Activated CD4-positive, alpha-beta T cell treated with anti-CD3 and anti-CD28 coated beads, Interleukin-2, amount 10 ng/mL, durations not matched to agents 24 days and 14 days (primary cell): ENCODE measurements at regions not wholly inside any gene's neighbourhood (a gene's known extent, or its start where the extent isn't known, plus 50 kb on each side); places are given as distances from the start of the nearest gene placed in this dataset.
A peak's percentile ranks its signal among the peaks of the same experiment; 100 is the strongest.
"Not testable (repeated sequence)": the region's sequence is repeated elsewhere in the genome, so short reads cannot be mapped to it uniquely, and the experiment has no call there.

Source experiments
- DNase-seq: peaks from one replicate; pipeline ENCODE4 v3.0.0; 2022
- H3K27ac Mint-ChIP-seq: one replicate; pipeline ENCODE4 v1.8.0; 2022; ENCODE audit warnings: mild to moderate bottlenecking, mixed read lengths
- H3K27me3 Mint-ChIP-seq: one replicate; pipeline ENCODE4 v1.8.0; 2022; ENCODE audit warnings: mixed read lengths
- H3K36me3 Mint-ChIP-seq: one replicate; pipeline ENCODE4 v1.8.0; 2022; ENCODE audit warnings: low read depth, mild to moderate bottlenecking, mixed read lengths
- H3K4me1 Mint-ChIP-seq: one replicate; pipeline ENCODE4 v1.8.0; 2021; ENCODE audit warnings: mixed read lengths
- H3K4me3 Mint-ChIP-seq: one replicate; pipeline ENCODE4 v1.8.0; 2022; ENCODE audit warnings: mild to moderate bottlenecking, moderate library complexity, mixed read lengths
- H3K9me3 Mint-ChIP-seq: one replicate; pipeline ENCODE4 v1.8.0; 2021; ENCODE audit warnings: mixed read lengths
- intact Hi-C: fragments of 100-400 bp; cut with micrococcal nuclease; formaldehyde crosslinking; loops from one replicate; pipeline ENCODE4 v1.15.1; 2023

DNA sequence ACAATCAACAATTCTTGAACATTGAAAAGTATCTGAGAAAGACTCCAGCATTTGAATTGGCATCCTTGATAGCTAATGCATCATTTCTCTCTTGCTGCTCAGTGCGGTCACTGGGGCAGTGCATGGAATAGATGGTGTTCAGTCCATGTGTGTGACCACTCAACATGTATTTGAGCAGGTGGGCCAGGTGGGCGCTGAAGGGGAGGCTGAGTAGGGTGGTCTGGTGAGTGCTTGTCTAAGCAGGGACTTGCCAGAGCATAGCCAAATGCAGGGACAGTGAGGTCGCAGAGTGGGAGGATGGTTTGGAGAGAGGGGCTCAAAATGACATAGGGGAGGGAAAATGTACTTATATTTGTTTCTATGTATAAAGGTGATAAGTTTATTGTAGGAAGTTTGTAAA is 409.0 kb downstream of the TMEM121 start:
- H3K27ac Mint-ChIP-seq, result no peak overlapping the region

GRCh38 chr14:105937253-105938054 is 411.1 kb downstream of the TMEM121 start:
- DNase-seq, result no peak

More for the DNA sequence above, 409.0 kb downstream of the TMEM121 start:
- intact Hi-C loops, result no loop called here
- Mint-ChIP-seq H3K27me3 (peaks cover 37% of the 10 kb centered on the region), H3K4me1 (no peaks in the 10 kb centered on the region), H3K36me3 (no peaks in the 10 kb centered on the region), H3K9me3 (no peaks in the 10 kb centered on the region), H3K4me3 (no peak overlapping the region)
- DNase-seq, result no peak

GRCh38 chr14:105938055-105938863 is 411.9 kb downstream of the TMEM121 start:
- Mint-ChIP-seq H3K27ac (no peak overlapping the region), H3K4me1 (no peaks in the 10 kb centered on the region), H3K9me3 (no peaks in the 10 kb centered on the region), H3K36me3 (no peaks in the 10 kb centered on the region), H3K27me3 (peaks cover 24% of the 10 kb centered on the region), H3K4me3 (no peak overlapping the region)
- intact Hi-C loops, result no loop called here
- DNase-seq, result no peak

More at GRCh38 chr14:105937253-105938054, 411.1 kb downstream of the TMEM121 start:
- no peak overlapping the region for H3K4me3 Mint-ChIP-seq
- no peaks in the 10 kb centered on the region for H3K9me3 Mint-ChIP-seq
- no peaks in the 10 kb centered on the region for H3K36me3 Mint-ChIP-seq
- H3K27me3 Mint-ChIP-seq, result peaks cover 27% of the 10 kb centered on the region
- no peaks in the 10 kb centered on the region for H3K4me1 Mint-ChIP-seq
- H3K27ac Mint-ChIP-seq, result no peak overlapping the region
- intact Hi-C loops, result no loop called here

DNA sequence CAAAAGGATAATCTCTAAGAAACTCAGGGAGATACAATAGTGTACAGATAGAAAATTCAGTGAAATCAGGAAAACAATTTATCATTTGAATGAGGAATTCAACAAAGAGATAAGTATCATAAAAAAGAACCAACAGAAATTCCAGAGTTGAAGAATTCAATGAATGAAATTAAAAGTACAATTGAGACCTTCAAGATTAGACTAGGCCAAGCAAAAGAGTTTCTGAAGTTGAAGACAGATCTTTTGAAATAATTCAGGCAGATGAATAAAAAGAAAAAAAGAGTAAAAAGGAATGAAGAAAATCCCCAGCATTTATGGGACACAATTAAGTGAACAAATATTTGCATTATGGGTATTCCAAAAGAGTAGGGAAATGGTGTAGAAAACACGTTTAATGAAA is 412.6 kb downstream of the TMEM121 start:
- Mint-ChIP-seq H3K27me3 (peaks cover 17% of the 10 kb centered on the region), H3K36me3 (no peaks in the 10 kb centered on the region), H3K27ac (no peak overlapping the region), H3K9me3 (no peaks in the 10 kb centered on the region), H3K4me1 (no peaks in the 10 kb centered on the region), H3K4me3 (no peak overlapping the region)
- intact Hi-C loops, result no loop called here
- no peak for DNase-seq

GRCh38 chr14:105939810-105940508 is 413.6 kb downstream of the TMEM121 start:
- intact Hi-C loops, result loop anchor here (10.0 kb wide), 1 partner anchor 265 kb away; no protein-coding TSS in a partner anchor
- peaks cover 3% of the 10 kb centered on the region for H3K4me1 Mint-ChIP-seq
- no peak overlapping the region for H3K27ac Mint-ChIP-seq

GRCh38 chr14:105940534-105941225 is 414.3 kb downstream of the TMEM121 start:
- H3K4me1 Mint-ChIP-seq, result peaks cover 8% of the 10 kb centered on the region
- no peak for DNase-seq
- intact Hi-C loops, result loop anchor here (10.0 kb wide), 1 partner anchor 266 kb away; no protein-coding TSS in a partner anchor
- H3K36me3 Mint-ChIP-seq, result no peaks in the 10 kb centered on the region
- peaks cover 8% of the 10 kb centered on the region for H3K27me3 Mint-ChIP-seq
- no peak overlapping the region for H3K4me3 Mint-ChIP-seq
- no peaks in the 10 kb centered on the region for H3K9me3 Mint-ChIP-seq
- no peak overlapping the region for H3K27ac Mint-ChIP-seq

More at GRCh38 chr14:105939810-105940508, 413.6 kb downstream of the TMEM121 start:
- Mint-ChIP-seq H3K27me3 (peaks cover 12% of the 10 kb centered on the region), H3K4me3 (no peak overlapping the region), H3K36me3 (no peaks in the 10 kb centered on the region), H3K9me3 (no peaks in the 10 kb centered on the region)
- DNase-seq, result no peak

GRCh38 chr14:105941226-105942166 is 415.1 kb downstream of the TMEM121 start:
- peaks cover 3% of the 10 kb centered on the region for H3K27me3 Mint-ChIP-seq
- H3K4me3 Mint-ChIP-seq, result no peak overlapping the region
- intact Hi-C loops, result loop anchor here (10.0 kb wide), 1 partner anchor 267 kb away; no protein-coding TSS in a partner anchor
- H3K36me3 Mint-ChIP-seq, result no peaks in the 10 kb centered on the region
- H3K4me1 Mint-ChIP-seq, result peaks cover 9% of the 10 kb centered on the region
- no peak for DNase-seq
- H3K9me3 Mint-ChIP-seq, result no peaks in the 10 kb centered on the region
- H3K27ac Mint-ChIP-seq, result no peak overlapping the region

DNA sequence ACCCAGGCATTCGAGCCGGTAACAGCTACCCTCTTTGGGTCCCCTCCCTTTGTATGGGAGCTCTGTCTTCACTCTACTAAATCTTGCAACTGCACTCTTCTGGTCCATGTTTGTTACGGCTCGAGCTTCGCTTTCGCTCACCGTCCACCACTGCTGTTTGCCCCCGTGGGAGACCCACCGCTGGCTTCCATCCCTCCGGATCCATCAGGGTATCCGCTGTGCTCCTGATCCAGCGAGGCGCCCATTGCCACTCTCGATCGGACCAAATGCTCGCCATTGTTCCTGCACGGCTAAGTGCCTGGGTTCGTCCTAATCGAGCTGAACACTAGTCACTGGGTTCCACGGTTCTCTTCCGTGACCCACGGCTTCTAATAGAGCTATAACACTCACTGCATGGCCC is 416.3 kb downstream of the TMEM121 start:
- not testable (repeated sequence) for H3K4me1 Mint-ChIP-seq, H3K4me3 Mint-ChIP-seq, H3K9me3 Mint-ChIP-seq, H3K27me3 Mint-ChIP-seq, H3K27ac Mint-ChIP-seq, H3K36me3 Mint-ChIP-seq, DNase-seq
- intact Hi-C loops, result loop anchor here (10.0 kb wide), 1 partner anchor 268 kb away; no protein-coding TSS in a partner anchor

GRCh38 chr14:105943973-105944602 is 417.7 kb downstream of the TMEM121 start:
- no peaks in the 10 kb centered on the region for H3K9me3 Mint-ChIP-seq
- H3K4me1 Mint-ChIP-seq, result peaks cover 9% of the 10 kb centered on the region
- H3K27me3 Mint-ChIP-seq, result no peaks in the 10 kb centered on the region
- intact Hi-C loops, result loop anchor here (10.0 kb wide), 1 partner anchor 269 kb away; no protein-coding TSS in a partner anchor
- H3K36me3 Mint-ChIP-seq, result no peaks in the 10 kb centered on the region
- no peak overlapping the region for H3K4me3 Mint-ChIP-seq
- H3K27ac Mint-ChIP-seq, result no peak overlapping the region
- no peak for DNase-seq

- intact Hi-C loops, result loop anchor here (5.0 to 10.0 kb wide), 2 partner anchors 102 to 270 kb away; no protein-coding TSS in a partner anchor
- peaks cover 12% of the 10 kb centered on the region for H3K4me1 Mint-ChIP-seq
These were observed 418.5 kb downstream of the TMEM121 start for GRCh38 chr14:105944632-105945610.

GRCh38 chr14:105945896-105946295 is 419.5 kb downstream of the TMEM121 start:
- intact Hi-C loops, result loop anchor here (2.0 to 10.0 kb wide), 3 partner anchors 53 to 271 kb away; no protein-coding TSS in a partner anchor
- no peaks in the 10 kb centered on the region for H3K36me3 Mint-ChIP-seq
- no peak overlapping the region for H3K27ac Mint-ChIP-seq
- DNase-seq, result peak; percentile 79
- no peaks in the 10 kb centered on the region for H3K9me3 Mint-ChIP-seq
- no peak overlapping the region for H3K4me3 Mint-ChIP-seq
- H3K4me1 Mint-ChIP-seq, result peaks cover 12% of the 10 kb centered on the region
- H3K27me3 Mint-ChIP-seq, result peaks cover 2% of the 10 kb centered on the region

More at GRCh38 chr14:105944632-105945610, 418.5 kb downstream of the TMEM121 start:
- H3K27me3 Mint-ChIP-seq, result no peaks in the 10 kb centered on the region
- H3K4me3 Mint-ChIP-seq, result no peak overlapping the region
- H3K9me3 Mint-ChIP-seq, result no peaks in the 10 kb centered on the region
- no peaks in the 10 kb centered on the region for H3K36me3 Mint-ChIP-seq
- peak; percentile 93 for DNase-seq
- H3K27ac Mint-ChIP-seq, result no peak overlapping the region
